HG03175 (cell line): ENCODE measurements at regions not wholly inside any gene's neighbourhood (a gene's known extent, or its start where the extent isn't known, plus 50 kb on each side); places are given as distances from the start of the nearest gene placed in this dataset.

ENCODE experiments used
- ATAC-seq: cut with Tn5 transposase; IDR thresholded peaks from one replicate; pipeline ENCODE4 v1.9.1; 2021; ENCODE audit warnings: mild to moderate bottlenecking, moderate library complexity; ENCODE audit not compliant: unreplicated experiment

DNA sequence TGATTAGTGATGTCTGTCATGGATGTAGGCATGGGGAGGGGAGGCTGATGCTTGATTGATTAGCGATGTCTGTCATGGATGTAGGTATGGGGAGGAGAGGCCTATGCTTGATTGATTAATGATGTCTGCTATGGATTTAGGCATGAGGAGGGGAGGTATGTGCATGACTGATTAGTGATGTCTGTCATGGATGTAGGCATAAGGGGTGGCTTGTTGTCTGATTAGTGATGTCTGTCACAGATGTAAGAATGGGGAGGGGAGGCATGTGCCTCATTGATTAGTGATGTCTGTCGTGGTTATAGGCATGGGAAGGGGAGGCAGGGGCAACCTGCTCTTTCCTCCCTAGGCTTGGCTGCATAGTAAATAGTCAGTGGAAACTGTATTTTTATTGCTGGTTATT lies 409.4 kb downstream of the HAPSTR1 start:
- no peak for ATAC-seq

DNA sequence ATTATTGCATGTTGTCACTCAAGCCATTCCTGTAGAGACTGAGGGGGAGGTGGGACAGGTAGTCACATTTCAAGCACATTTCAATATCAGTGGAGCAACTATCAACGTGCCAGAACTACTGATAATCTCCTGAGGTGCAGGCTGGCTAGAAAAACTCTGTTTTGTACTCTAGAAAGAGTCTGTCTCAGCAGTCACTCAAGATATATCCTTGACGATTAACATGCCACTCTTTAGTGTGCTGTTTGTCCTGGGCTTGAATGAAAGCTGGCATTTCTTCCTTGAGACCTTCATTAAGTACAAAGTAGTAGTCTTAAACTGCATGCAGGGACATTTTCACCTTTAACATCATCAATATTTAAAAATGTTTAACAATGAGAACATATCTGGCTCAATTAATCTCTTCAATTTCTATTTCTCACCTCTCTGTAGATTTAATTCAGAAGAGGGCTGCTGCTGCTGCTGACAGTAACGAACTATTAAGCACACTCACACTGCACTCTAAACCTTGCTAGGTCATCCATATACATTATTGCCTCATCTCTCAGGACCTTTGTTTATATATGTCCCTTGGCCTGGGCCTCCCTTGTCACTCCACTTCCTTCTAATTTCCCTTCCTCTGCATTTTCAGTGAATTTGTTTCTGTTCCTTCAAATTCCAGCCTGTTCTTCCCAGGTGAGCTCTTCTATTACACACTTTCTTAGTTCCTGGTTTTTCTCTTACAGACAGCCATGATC lies 412.0 kb downstream of the HAPSTR1 start:
- ATAC-seq = no peak

DNA sequence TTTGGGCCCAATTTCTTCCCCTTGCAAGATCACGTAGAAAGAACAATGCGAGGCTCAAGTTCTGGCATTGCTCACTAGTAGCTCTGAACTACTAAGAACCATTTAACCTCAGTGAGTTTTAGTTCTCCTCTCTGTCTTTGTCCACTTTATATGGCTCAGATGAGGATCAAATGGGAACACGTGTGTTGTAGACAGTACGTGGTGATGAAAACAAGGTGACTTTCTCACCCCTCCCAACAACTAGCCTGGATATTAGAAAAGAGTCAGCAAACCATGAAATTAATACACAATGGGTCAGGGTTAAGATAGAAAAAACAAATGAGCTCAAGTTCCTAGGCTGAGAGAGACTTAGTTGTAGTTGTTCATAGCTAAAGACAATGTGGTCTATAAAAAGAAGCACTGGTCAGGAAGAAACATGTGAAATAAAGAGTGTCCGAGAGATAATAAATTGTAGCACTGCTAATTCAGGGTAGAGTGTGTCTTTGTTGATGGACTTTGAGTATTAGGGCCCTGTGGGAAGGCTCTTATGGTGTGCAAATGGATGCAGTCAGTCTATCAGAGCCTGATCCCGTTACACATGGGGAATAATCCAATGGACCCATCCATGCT lies 417.0 kb downstream of the HAPSTR1 start:
- ATAC-seq = no peak

DNA sequence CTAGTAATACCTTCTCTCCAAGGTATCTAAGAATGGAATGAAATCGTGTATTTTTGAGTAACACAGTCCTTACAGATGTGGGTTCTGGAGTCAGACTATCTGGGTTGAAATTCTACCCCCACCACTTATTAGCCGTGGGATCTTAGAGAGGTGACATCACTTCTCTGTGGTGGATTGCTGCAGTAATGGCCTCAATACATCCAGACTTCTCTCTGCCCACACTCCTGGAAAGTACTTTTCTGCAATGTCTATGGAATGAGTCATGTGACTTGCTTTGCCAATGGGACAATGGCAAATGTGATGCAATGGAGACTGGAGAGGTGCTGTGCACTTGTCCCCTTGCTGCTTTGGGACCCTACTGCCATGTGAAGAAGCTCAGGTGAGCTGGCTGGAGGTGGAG lies 418.2 kb downstream of the HAPSTR1 start:
- no peak for ATAC-seq

DNA sequence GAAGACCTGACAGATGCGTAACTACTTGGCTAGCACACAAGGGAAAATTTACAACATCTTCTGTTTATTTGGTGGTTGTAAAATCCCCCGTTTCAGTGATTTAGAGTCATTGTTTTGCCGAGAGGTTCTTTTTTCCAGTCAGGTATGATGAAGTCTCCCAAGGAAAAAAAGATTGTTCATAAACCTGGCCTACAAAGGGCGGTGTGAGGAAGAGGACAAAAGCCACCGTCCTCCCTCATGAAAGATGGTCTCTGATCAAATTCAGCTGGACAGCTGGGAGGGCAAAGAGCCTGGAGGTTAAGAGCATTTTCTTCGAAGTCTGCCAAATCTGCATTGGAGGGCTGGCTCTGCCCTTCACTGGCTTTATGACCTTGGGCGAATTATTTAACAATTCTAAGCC lies 419.9 kb downstream of the HAPSTR1 start:
- ATAC-seq = no peak

DNA sequence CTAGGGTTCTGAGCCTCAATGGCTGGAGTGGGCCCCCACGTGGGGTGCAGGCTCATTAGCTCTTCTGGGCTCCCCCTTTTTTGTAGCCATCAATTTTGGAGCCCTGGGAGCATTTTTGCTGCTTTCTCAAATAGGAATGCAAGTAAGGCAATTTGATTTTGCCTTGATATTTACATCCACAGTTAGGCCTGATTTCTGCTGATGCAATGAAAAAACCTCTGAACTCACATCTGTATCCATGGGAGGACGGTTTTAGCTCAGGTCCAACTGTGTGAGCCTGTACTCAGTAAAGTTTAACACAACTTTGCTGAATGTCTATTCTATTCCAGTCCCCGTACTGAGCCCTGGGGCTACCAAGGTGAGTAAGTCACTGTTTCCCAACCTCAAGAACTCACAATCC lies 425.0 kb downstream of the HAPSTR1 start:
- ATAC-seq = no peak

DNA sequence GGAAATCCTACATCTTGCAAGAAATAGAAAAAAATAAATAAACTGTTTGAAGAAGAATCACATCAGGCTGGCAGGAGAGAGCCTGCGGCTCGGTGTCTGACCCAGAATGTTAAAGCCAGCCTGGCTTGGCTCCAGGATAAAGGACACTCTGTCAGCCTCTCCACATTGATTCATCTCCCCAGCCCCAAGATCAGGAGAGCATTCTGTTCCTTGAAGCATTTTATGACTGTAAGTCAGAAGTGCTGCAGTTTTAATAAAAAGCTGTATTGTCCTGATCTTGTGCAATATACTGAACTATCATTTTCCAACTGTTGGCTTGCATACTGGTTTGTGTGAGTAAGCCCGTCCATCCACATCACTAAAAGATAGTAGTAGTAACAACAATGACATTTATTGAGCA lies 426.6 kb downstream of the HAPSTR1 start:
- no peak for ATAC-seq

DNA sequence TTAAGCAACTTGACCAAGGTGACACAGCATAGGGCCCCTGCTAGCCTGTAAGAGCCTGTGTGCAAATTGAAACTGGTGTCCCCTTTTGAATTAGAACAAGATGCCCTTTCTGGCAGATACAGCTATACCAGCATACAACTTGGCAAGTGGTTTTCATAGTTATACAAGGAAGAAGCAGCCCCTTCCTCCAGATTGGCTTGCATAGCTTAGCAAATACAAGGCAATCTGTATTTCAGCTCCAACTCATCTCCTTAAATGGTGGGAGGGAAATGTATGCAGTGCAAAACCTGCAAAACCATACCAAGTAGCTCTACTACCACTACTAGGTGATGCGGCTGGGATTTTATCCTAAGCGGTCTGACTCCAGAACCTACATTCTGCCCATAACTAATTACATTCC lies 427.1 kb downstream of the HAPSTR1 start:
- ATAC-seq = no peak

DNA sequence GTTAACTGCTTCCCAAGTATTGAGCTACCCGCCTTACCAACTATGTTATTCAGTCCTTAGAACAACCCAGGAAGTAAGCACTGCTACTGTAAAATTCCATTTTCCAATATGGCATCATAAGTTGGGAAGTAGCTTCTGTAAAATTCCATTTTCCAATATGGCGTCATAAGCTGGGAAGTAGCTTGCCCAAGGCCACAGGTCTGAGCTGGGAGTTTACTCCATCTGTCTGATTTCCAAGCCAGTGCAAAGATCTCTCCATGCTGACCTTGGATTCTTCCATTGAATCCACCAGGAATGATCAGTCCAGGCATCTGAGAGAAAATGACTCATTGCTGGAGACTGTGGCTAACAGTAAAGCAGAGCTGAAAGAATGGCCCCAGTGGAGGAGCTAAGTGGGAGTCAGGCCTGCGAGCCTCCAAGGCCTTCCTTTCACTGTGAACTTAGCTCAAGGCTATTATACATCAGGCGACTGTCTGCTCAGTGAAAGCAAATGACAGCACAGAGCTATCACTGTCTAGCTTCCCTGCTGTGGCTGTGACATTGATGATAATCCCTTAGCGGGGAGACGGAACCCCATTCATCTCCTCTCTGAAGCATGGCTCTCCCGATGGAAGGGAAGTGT lies 430.4 kb downstream of the HAPSTR1 start:
- no peak for ATAC-seq

DNA sequence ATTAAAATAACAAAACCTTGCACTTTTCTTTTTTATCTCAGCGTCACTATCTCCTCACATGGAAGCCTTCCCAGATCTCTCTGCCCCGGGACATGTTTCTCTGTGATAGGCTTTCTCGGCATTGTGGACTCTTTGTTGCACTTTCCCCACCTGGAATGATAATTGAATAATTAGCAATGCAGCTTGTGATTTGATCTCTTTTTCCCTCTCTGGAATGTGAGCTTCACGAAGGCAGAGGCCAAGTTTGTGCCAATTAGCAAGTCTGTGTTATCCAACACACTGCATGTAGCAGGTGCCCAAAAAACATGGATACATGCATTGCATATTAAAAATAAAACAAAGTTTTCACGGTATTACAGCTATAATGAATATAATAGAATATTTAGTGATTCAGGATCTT lies 431.2 kb downstream of the HAPSTR1 start:
- no peak for ATAC-seq

DNA sequence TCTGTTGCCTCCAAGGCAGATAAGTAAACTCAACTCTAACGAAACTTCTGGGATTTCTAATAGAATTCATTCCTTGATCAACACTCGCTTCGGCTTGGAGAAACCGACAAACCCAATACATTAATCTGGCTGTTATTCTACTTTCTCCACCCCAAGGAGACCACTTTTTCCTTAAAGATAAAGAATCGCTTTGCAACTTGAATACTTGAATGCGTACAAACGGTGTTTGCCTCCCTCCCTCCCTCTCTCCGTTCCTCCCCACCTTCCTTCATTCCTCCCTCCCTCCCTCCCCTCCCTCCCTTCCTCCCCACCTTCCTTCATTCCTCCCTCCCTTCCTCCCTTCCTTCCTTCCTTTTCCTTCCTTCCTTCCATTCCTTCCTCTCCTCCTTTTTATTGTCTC lies 432.6 kb downstream of the HAPSTR1 start:
- ATAC-seq = no peak

DNA sequence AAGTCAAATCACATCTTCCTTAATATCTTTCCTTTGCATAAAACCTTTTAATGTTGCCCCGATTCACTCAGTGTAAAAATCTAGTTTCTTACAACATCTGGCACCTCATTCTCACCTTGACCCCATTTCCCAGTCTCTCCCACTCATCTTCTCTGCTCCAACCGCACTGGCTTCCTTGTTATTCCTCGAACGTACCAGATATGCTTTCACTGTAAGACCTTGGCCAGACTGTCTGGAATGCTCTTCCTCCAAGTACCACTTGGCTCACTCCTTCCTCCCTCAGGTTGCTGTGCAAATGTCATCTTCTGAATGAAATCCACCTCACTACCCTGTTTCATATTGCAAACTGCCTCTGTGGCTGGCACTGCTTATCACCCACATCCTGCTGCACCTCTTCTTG lies 433.6 kb downstream of the HAPSTR1 start:
- ATAC-seq = no peak

DNA sequence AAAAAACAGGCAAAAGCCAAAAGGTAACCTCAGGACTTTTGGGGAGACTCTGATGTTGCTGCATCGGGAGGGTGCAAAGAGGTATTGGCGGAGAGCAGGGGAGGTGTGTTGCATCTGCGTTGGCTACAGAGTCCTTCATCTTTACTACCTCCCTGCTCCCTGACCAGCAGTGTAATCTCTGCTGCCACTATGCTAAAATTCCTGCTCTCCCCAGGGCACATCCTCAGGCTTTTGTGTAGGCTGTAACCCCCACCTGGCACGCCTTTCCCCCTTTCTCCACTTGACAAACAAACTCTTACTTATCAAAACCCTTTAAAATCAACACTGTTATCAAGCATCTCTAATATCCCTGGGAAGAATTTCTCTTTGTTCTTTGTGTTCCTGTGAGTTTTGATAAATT lies 435.3 kb downstream of the HAPSTR1 start:
- no peak for ATAC-seq

DNA sequence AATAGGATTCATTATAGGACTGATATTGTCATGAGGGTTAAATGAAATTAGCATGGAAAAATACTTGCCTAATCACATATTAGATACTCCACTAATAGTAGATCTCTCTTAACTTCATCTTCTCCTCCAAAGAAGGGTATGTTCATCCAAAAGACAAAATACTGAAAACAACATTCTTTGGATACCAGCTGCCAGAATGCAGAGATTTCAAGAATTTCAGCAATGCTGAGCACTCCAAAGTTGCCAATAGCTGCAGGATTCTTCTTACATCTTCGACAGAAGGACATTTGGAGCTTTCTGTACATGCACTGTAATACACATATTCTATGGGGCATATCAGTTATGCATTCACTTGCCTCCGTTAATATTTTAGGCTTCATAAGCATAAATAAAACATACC lies 436.5 kb downstream of the HAPSTR1 start:
- ATAC-seq = no peak

DNA sequence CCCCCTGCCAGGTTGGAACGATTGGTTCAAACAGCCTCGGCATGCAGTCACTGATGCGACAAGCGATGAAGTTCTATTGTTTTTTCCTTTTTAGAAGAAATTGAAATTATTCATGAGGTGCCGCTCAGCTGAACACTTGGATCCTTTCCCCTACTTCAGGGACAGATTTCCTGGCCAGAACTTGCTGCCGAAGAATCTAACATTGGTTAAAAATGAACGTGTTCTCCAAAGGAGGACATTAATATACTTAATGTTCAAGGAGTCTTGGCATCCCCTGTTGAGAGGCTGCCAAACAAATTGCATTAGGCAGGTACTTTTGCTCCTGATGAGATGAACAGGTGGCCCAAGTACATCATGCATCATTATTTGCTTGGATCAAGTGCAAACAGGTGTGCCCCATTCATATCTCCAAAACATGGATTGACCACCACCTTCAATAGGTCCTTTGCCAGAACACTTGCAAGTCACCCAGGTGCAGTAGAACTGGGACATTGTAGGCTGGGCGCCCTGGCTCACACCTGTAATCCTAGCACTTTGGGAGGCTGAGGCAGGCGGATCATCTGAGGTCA lies 437.2 kb downstream of the HAPSTR1 start:
- no peak for ATAC-seq

DNA sequence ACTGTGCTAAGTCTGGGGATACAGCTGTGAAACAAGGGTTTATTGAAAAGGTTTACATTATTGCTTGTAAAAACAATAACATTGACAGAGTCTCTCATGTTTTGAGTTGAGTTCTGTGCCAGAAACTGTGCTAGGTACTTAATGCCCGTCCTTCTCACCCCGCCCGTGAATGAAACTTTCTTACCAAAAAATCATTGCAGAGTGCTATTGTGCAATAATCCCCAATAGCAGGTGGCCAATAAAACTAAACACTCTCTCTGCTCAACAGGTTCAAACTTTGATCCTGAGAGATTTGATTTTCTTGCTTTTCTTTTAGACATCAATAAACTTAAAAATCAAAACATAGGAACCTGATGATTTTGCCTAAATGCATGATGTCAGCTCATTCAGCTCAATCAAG lies 441.6 kb downstream of the HAPSTR1 start:
- ATAC-seq = no peak

DNA sequence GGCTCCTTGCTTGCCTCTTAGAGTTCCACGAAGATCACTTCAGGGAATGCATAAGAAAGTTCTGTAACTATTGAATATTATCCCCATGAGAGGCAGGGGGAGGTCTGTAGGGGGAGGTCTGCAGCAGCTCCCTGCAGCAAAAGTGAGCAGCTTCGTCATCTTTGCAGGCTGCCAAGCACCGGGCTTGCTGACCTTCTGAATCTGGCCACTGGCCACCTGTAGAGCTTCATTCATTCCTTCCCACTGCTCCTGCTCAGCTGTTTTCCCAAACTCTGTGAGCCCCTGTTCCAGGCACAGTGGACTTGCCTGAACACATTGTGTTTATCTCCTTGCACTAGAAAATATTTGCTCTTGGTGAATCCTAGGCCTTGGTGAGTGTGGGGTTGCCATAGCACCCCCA lies 443.3 kb downstream of the HAPSTR1 start:
- no peak for ATAC-seq

DNA sequence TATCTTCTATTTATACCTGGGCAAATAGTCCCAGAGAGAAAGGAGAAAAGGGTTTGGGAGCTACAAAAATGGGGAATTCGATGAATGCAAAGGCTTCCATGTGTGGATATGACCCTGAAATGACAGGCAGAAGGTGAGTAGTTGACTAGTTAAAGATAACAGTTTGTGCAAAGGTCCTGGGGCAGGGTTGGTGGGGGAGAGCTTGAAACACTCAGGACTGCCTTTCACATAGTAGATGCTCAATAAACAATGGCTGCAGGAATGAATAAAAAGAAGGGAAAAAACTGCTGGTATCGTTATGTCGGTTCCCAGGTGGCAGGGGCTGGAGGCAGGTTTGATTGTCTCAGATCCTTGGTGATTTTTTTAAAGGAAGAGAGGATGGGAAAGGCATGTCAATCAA lies 445.5 kb downstream of the HAPSTR1 start:
- ATAC-seq = no peak

DNA sequence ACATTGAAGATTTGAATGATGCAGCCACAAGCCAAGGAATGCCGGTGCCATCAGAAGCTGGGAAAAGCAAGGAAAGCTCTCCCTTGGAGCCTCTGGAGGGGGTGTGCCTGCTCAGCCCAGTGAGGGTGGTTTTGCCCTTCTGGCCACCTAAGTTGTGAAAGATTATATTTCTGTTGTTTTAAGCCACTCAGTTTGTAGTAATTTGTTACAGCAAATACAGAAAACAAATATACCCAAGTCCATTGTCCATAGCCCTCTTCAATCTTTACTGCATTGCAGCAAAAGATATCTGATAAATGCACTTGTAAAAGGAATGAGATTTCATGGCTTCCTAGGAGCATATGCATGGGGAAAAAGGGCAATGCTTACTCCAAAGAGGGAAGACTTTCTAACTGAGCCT lies 447.9 kb downstream of the HAPSTR1 start:
- no peak for ATAC-seq

DNA sequence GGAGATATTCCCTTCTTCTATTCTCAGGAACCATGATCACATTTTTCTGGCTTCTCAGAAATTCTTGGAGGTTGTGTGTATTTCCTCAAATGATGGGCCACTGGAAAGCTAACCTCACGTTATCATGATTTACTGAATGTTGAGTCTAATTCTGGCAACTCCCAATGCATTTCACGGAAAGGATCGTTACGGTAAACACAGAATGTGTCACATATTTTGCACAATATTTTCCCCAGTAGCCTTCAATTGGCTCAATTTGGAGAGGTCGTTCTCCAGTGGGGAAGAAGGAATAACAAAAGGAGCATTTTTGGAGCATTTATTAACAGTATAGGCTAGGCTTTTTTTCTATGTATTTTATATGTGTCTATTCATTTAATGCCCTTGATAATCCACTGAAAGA lies 450.3 kb downstream of the HAPSTR1 start:
- ATAC-seq = no peak

DNA sequence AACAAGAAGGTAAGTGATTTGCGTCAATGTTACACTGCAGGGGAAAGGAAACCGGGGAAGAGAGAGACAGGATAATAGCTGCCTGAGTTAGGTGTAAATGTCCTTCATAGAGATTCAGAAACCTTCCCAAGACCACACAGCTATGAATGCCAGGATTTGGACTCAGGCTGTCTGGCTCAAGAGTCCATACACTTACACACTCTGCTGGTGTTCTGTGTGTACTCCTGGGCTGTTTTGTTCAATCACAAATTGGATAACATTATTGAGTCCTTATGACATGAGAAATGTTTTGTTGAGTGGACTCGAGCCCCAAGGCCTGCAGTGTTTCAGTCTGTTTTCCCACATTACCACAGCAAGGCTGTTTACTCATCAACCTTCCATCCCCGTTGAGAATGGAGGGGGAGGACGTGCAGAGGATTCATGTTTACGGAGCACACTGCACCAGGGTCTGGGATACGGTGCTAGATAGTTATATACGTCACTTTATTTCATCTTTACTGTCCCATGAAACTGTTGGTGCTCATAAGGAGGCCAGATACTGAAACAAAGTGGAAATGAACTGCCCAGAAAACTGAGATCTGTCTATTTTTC lies 450.8 kb downstream of the HAPSTR1 start:
- ATAC-seq = no peak
